Mucosa of descending colon (tissue), 3 donors: ENCODE measurements at regions not wholly inside any gene's neighbourhood (a gene's known extent, or its start where the extent isn't known, plus 50 kb on each side); places are given as distances from the start of the nearest gene placed in this dataset.

ENCODE experiments used
- ATAC-seq: fragments of 200-7000 bp; cut with Tn5 transposase; one replicate; pipeline ENCODE4 v1.9.1; 2020; ENCODE audit warnings: mild to moderate bottlenecking, moderate library complexity
- DNase-seq, 3 donors: peaks; one replicate each; pipeline ENCODE4 v3.0.0-alpha.2; 2020
- H3K36me3 ChIP-seq: fragments of 200-600 bp; one replicate; pipeline ENCODE4 v1.8.0; 2021; ENCODE audit warnings: low read depth, mild to moderate bottlenecking
- H3K4me1 ChIP-seq: fragments of 200-600 bp; one replicate; pipeline ENCODE4 v1.8.0; 2021; ENCODE audit warnings: low read depth, mild to moderate bottlenecking
- H3K4me3 ChIP-seq: fragments of 200-600 bp; one replicate; pipeline ENCODE4 v1.8.0; 2021; ENCODE audit warnings: mild to moderate bottlenecking
- H3K9me3 ChIP-seq: fragments of 200-600 bp; one replicate; pipeline ENCODE4 v1.8.0; 2021; ENCODE audit warnings: mild to moderate bottlenecking
- intact Hi-C, 2 donors: fragments of 100-400 bp; cut with DNase I in 1 of 2; cut with micrococcal nuclease in 1 of 2; formaldehyde crosslinking; loops; one replicate each; pipeline versions ENCODE4 v1.11.0 to v1.11.1; 2022; cut with DNase I, micrococcal nuclease
- TF ChIP-seq, protein P1 (sequence below): fragments of 200-600 bp; IDR thresholded peaks from one replicate; pipeline ENCODE4 v1.8.0; 2022; ENCODE audit warnings: antibody characterized with exemption, mild to moderate bottlenecking
- donor health status: DM: no; HTN: no; CAD: no; lungs with moderate emphysema.
- donor health status: DM: no; HTN: no; CAD: no.
- donor health status: DM: no; HTN: yes; CAD: no.

DNA sequence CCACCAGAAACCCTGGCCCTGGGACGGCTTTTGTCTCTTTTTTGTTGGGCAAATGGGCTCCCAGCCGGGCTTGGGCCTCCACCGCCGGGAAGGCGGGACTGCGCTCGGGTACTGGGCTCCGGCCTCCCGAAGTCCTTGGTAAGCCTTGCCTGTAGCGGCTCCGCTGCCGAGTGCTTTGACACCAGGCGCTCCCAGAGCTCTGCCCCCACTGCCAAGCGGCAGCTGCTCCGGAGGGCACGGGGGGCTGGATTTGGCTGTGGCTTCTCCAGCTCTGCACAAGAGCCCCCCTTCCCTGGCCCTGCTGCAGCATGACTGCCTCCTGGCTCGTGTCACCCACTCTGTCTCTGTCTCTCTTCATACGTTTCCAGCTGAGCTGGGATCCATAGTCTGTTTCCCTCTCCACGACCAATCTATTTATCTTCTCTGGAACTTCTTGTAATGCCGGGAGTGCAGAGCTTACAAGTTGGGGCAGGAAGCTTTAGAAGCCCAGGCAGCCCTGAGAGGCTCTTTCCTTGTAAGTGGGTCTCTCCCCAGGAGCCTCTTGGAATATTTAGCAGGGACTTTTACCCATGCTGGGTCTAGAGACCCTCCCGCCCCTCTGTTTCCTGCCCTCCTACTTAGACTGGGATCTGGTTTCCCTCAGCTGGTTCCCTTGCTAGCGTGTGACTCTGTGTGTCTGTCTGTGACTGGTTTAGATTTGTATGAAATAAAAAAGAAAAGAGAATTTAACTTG, 246.9 kb upstream of the GSE1 start:
- Histone ChIP-seq H3K36me3 (no peaks in the 10 kb centered on the region), H3K4me3 (no peak overlapping the region), H3K9me3 (no peaks in the 10 kb centered on the region), H3K4me1 (peaks cover 14% of the 10 kb centered on the region)
- TF ChIP-seq, protein P1, sequence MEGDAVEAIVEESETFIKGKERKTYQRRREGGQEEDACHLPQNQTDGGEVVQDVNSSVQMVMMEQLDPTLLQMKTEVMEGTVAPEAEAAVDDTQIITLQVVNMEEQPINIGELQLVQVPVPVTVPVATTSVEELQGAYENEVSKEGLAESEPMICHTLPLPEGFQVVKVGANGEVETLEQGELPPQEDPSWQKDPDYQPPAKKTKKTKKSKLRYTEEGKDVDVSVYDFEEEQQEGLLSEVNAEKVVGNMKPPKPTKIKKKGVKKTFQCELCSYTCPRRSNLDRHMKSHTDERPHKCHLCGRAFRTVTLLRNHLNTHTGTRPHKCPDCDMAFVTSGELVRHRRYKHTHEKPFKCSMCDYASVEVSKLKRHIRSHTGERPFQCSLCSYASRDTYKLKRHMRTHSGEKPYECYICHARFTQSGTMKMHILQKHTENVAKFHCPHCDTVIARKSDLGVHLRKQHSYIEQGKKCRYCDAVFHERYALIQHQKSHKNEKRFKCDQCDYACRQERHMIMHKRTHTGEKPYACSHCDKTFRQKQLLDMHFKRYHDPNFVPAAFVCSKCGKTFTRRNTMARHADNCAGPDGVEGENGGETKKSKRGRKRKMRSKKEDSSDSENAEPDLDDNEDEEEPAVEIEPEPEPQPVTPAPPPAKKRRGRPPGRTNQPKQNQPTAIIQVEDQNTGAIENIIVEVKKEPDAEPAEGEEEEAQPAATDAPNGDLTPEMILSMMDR: no peak
- intact Hi-C loops: no loop called here
- no peak for ATAC-seq
- no peak for DNase-seq

DNA sequence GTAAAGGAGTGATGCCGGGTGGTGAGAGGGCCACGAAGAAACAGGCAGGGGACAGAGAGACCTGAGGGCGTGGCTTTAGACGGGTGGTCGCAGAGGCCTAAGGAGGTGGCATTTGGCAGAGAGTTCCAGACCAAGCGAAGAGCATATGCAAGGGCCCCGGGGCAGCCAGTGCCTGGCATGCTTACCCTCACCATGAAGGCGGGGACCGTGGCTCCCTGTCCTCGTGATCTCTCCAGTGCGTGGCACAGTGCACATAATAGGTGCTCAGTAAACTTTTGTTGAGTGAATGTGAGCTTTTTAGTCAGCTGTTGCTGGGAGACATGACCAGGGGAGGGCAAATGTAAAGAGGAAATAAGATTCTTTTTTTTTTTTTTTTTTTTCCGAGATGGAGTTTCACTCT, 245.6 kb upstream of the GSE1 start:
- no peak overlapping the region for H3K4me3 ChIP-seq
- no peak for DNase-seq
- TF ChIP-seq, protein P1: no peak
- no peaks in the 10 kb centered on the region for H3K9me3 ChIP-seq
- no peaks in the 10 kb centered on the region for H3K36me3 ChIP-seq
- peaks cover 19% of the 10 kb centered on the region for H3K4me1 ChIP-seq
- intact Hi-C loops: no loop called here
- no peak for ATAC-seq

DNA sequence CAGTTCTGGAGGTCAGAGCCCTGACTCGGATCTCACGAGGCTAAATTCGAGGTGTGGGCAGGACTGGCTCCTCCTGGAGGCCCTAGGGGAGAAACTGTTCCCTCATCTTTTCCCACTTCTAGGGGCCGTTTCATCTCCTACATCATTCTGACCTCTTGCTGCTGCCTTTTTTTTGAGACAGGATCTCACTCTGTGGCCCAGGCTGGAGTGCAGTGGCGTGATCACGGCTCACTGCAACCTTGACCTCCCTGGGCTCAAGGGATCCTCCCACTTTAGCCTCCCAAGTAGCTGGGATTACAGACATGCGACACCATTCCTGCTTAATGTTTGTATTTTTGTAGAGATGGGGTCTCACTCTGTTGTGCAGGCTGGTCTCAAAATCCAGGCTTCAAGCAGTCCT, 244.1 kb upstream of the GSE1 start:
- Histone ChIP-seq H3K4me3 (no peak overlapping the region), H3K9me3 (no peaks in the 10 kb centered on the region), H3K36me3 (no peaks in the 10 kb centered on the region), H3K4me1 (peaks cover 19% of the 10 kb centered on the region)
- TF ChIP-seq, protein P1: no peak
- intact Hi-C loops: no loop called here
- ATAC-seq (no peak), DNase-seq (no peak)

DNA sequence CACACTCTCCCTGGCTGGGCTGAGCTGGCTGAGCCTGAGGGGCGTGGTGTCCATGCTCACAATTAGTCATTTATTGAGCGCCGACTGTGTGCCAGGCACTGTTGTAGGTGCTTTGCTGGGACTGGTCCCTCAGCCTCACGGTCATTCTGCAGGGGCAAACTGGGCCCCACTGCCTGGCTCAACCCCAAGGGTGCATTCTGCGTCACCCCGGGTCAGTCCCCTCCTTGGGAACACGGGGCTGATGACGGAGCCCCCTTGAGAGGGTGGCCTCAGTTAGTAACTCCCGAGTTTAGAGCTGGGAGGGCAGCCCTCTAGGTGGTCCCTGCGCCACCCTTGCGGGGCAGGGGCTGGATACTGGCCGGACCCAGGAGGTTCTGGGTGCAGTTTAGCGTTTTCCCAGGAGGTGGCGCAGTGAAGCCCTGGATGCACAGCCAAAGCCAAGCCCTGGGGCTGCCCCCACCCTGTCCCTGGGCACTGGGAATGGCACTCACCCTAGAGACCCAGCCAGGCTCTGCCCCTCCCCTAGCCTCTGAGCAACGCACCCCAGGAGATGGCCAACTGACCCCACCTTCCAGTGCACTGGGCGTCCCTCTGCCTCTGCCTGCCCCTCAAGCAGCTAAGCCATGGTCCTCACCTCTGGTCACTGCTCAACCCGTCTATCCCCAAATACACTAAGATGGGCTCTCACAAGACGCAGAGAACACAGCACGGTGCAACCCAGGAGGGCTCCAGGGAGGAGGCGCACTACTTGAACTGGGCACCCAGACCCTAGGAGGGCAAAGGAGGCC, 243.2 kb upstream of the GSE1 start:
- ATAC-seq: peak; percentile 67
- no peaks in the 10 kb centered on the region for H3K36me3 ChIP-seq
- peaks cover 19% of the 10 kb centered on the region for H3K4me1 ChIP-seq
- intact Hi-C loops: no loop called here
- no peaks in the 10 kb centered on the region for H3K9me3 ChIP-seq
- H3K4me3 ChIP-seq: no peak overlapping the region
- DNase-seq: peak; percentile 78 to 89 (median 86)
- TF ChIP-seq, protein P1: peak; percentile 83

DNA sequence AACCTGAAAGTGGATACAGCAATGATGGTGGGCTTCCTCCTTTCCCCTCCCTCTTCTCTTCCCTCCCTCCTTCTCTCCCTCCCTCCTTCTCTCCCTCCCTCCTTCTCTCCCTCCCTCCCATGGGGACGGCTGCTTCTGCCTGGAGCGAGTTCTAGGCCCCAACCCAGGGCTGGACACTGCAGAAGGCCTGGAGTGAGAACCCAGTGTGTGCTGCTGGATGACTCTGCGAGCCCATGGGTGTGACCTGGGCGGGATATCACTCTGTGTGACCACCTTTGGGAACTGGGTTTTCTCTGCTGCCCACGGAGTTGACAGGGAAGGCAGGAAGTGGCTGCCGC, 242.6 kb upstream of the GSE1 start:
- ATAC-seq: peak; percentile 28
- intact Hi-C loops: no loop called here
- TF ChIP-seq, protein P1: no peak
- H3K4me3 ChIP-seq: no peak overlapping the region
- no peaks in the 10 kb centered on the region for H3K36me3 ChIP-seq
- H3K4me1 ChIP-seq: peaks cover 19% of the 10 kb centered on the region
- no peak for DNase-seq
- H3K9me3 ChIP-seq: no peaks in the 10 kb centered on the region
